GM13977 (cell line): ENCODE measurements at regions not wholly inside any gene's neighbourhood (a gene's known extent, or its start where the extent isn't known, plus 50 kb on each side); places are given as distances from the start of the nearest gene placed in this dataset.

Experiments
- DNase-seq: peaks from one replicate; pipeline ENCODE4 v3.0.0; 2012; ENCODE audit warnings: low spot score
- in situ Hi-C: fragments of 300-500 bp; cut with MboI; formaldehyde crosslinking; loops from one replicate; pipeline ENCODE4 v1.12.0; 2022; ENCODE audit warnings: low sequenced_read_pairs, low pct_unique_long_range_greater_than_20kb, mixed read lengths, inconsistent platforms; ENCODE audit not compliant: unreplicated experiment
- TF ChIP-seq, protein P1 (sequence below): IDR thresholded peaks from 2 replicates; pipeline ENCODE4 v1.5.1; 2012; ENCODE audit warnings: mild to moderate bottlenecking, control low read depth; ENCODE audit not compliant: insufficient read depth; ENCODE audit errors: extremely low read depth, missing control alignments

DNA sequence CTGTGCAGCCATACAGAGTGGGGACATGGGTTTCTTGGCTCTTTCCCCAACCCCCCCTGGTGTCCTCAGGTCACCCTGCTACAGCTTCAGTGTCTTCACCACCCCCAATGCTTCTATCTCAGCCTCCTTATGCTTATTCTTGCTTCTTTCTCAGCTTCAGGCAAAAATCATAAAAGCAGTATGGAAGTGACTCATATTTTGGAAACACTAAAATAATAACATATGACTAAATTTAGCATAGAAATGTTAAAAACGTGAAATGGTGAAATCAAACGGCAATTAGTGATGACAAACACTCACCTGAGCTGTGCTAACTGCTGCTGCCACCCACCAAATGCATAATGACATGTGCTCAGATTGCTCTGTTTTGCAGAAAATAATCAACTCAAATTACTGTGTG, 475.2 kb upstream of the EPHA3 start:
- TF ChIP-seq, protein P1, sequence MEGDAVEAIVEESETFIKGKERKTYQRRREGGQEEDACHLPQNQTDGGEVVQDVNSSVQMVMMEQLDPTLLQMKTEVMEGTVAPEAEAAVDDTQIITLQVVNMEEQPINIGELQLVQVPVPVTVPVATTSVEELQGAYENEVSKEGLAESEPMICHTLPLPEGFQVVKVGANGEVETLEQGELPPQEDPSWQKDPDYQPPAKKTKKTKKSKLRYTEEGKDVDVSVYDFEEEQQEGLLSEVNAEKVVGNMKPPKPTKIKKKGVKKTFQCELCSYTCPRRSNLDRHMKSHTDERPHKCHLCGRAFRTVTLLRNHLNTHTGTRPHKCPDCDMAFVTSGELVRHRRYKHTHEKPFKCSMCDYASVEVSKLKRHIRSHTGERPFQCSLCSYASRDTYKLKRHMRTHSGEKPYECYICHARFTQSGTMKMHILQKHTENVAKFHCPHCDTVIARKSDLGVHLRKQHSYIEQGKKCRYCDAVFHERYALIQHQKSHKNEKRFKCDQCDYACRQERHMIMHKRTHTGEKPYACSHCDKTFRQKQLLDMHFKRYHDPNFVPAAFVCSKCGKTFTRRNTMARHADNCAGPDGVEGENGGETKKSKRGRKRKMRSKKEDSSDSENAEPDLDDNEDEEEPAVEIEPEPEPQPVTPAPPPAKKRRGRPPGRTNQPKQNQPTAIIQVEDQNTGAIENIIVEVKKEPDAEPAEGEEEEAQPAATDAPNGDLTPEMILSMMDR, result no peak
- in situ Hi-C loops, result no loop called here
- DNase-seq, result no peak

DNA sequence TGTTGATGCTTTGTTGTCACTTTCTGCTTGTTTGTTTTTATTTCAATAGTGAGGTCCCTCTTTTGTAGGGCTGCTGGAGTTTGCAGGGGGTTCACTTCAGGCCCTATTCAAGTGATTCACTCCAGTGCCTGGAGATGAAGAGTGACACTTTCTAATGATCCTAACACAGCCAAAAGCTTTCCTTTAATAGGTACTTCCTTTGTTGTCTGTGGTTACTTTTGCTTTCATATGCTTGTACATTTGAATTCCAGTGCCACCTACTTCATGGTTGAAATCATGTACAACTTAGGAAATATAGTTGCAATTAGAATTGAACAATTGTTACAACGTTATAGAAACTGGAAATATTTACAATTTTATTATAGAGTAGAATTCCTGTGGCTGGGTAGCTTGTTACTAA, 466.8 kb upstream of the EPHA3 start:
- TF ChIP-seq, protein P1, result no peak
- in situ Hi-C loops, result no loop called here
- no peak for DNase-seq

GRCh38 chr3:88641033-88641604, 466.3 kb upstream of the EPHA3 start:
- no peak for DNase-seq
- TF ChIP-seq, protein P1, result no peak

DNA sequence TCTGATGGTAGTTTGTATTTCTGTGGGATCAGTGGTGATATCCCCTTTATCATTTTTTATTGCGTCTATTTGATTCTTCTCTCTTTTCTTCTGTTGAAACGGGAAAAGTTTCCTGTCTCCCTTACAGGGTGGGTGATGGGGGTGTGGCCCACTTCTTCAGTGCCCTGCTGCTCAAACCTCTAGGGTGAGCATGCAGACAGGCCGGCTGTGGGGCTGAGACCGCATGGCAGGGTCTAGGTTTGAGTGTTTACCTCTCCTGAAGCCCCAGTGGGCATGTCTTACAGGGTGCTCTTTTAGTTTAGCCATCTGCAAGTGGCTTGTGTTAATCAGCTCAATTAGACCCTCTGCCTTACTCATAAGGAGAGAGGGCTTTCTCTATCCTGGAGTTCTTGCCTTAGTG, 450.0 kb upstream of the EPHA3 start:
- TF ChIP-seq, protein P1, result no peak
- in situ Hi-C loops, result no loop called here
- DNase-seq, result no peak

More at GRCh38 chr3:88641033-88641604, 466.3 kb upstream of the EPHA3 start:
- in situ Hi-C loops, result no loop called here

GRCh38 chr3:88661433-88661824, 446.0 kb upstream of the EPHA3 start:
- in situ Hi-C loops, result no loop called here
- TF ChIP-seq, protein P1, result no peak
- no peak for DNase-seq

GRCh38 chr3:88668180-88668579, 439.2 kb upstream of the EPHA3 start:
- in situ Hi-C loops, result no loop called here
- TF ChIP-seq, protein P1, result no peak
- DNase-seq, result no peak

GRCh38 chr3:88671573-88671972, 435.8 kb upstream of the EPHA3 start:
- TF ChIP-seq, protein P1, result no peak
- in situ Hi-C loops, result no loop called here
- no peak for DNase-seq
